GM23338 (cell line): ENCODE measurements at regions not wholly inside any gene's neighbourhood (a gene's known extent, or its start where the extent isn't known, plus 50 kb on each side); places are given as distances from the start of the nearest gene placed in this dataset.

Experiments
- ATAC-seq: fragments of 200-7000 bp; cut with Tn5 transposase; 3 replicates; pipeline ENCODE4 v1.9.1; 2020
- DNase-seq: peaks from one replicate; pipeline ENCODE4 v3.0.0-alpha.2; 2015; ENCODE audit warnings: low spot score
- H2AFZ ChIP-seq: fragments of 200-600 bp; sonication (generic); 2 replicates; pipeline ENCODE4 v1.8.0; 2016; ENCODE audit warnings: antibody characterized with exemption, mild to moderate bottlenecking, moderate library complexity
- H3F3A ChIP-seq: fragments of 200-600 bp; sonication (generic); replicated peaks from 2 replicates; pipeline ENCODE4 v1.8.0; 2017; ENCODE audit warnings: antibody characterized with exemption, mixed run types, low read depth
- H3K27ac ChIP-seq: fragments of 200-600 bp; sonication (generic); 2 replicates; pipeline ENCODE4 v1.6.1; 2016; ENCODE audit warnings: low read depth
- H3K27me3 ChIP-seq: fragments of 200-600 bp; sonication (generic); 2 replicates; pipeline ENCODE4 v1.8.0; 2016; ENCODE audit warnings: mild to moderate bottlenecking, mixed run types, moderate library complexity; ENCODE audit not compliant: insufficient read depth
- H3K36me3 ChIP-seq: fragments of 200-600 bp; sonication (generic); 2 replicates; pipeline ENCODE4 v1.8.0; 2016; ENCODE audit warnings: mild to moderate bottlenecking; ENCODE audit not compliant: insufficient read depth
- H3K4me1 ChIP-seq: fragments of 200-600 bp; sonication (generic); 2 replicates; pipeline ENCODE4 v1.8.0; 2016; ENCODE audit warnings: mild to moderate bottlenecking, moderate library complexity; ENCODE audit not compliant: insufficient read depth
- H3K4me2 ChIP-seq: fragments of 200-600 bp; sonication (generic); 2 replicates; pipeline ENCODE4 v1.7.1; 2017; ENCODE audit warnings: mixed run types
- H3K4me3 ChIP-seq: fragments of 200-600 bp; sonication (generic); 2 replicates; pipeline ENCODE4 v1.6.1; 2016; ENCODE audit warnings: mixed run types
- H3K79me2 ChIP-seq: fragments of 200-600 bp; sonication (generic); replicated peaks from 2 replicates; pipeline ENCODE4 v1.8.0; 2017; ENCODE audit warnings: mild to moderate bottlenecking; ENCODE audit not compliant: insufficient read depth
- H3K9me2 ChIP-seq: fragments of 200-600 bp; sonication (generic); 2 replicates; pipeline ENCODE4 v1.8.0; 2017; ENCODE audit not compliant: insufficient read depth
- H4K20me1 ChIP-seq: fragments of 200-600 bp; sonication (generic); replicated peaks from 2 replicates; pipeline ENCODE4 v1.8.0; 2017; ENCODE audit warnings: mild to moderate bottlenecking; ENCODE audit not compliant: insufficient read depth
- H3K27ac Mint-ChIP-seq: 2 replicates; pipeline ENCODE4 v1.8.0; 2020; ENCODE audit warnings: inconsistent platforms, mild to moderate bottlenecking, moderate library complexity, mixed read lengths
- H3K27me3 Mint-ChIP-seq: 3 replicates; pipeline ENCODE4 v1.8.0; 2022; ENCODE audit warnings: low read depth, mild to moderate bottlenecking, moderate library complexity, mixed read lengths, inconsistent platforms; ENCODE audit not compliant: insufficient read depth, poor library complexity
- H3K36me3 Mint-ChIP-seq: 3 replicates; pipeline ENCODE4 v1.8.0; 2021; ENCODE audit warnings: low read depth, mild to moderate bottlenecking, inconsistent platforms, moderate library complexity, mixed read lengths
- H3K4me1 Mint-ChIP-seq: 3 replicates; pipeline ENCODE4 v1.8.0; 2020; ENCODE audit warnings: mild to moderate bottlenecking, inconsistent platforms, mixed read lengths
- H3K4me3 Mint-ChIP-seq: 3 replicates; pipeline ENCODE4 v1.8.0; 2021; ENCODE audit warnings: moderate library complexity, mild to moderate bottlenecking, inconsistent platforms, mixed read lengths
- H3K9me3 Mint-ChIP-seq: 3 replicates; pipeline ENCODE4 v1.8.0; 2020; ENCODE audit warnings: moderate library complexity, mild to moderate bottlenecking, inconsistent platforms, mixed read lengths
- CREB1 ChIP-seq: fragments of 250-450 bp; sonication (Bioruptor Pico); IDR thresholded peaks from 2 replicates; pipeline ENCODE4 v1.5.0; 2020; ENCODE audit warnings: low read depth, mild to moderate bottlenecking, moderate library complexity
- EZH2 ChIP-seq: fragments of 200-600 bp; sonication (generic); IDR thresholded peaks from one replicate; pipeline ENCODE4 v1.8.0; 2017; ENCODE audit warnings: antibody characterized with exemption, mild to moderate bottlenecking, low read depth; ENCODE audit not compliant: unreplicated experiment
- EZH2phosphoT487 ChIP-seq: fragments of 200-600 bp; sonication (generic); IDR thresholded peaks from one replicate; pipeline ENCODE4 v1.8.1; 2018; ENCODE audit warnings: antibody characterized with exemption; ENCODE audit not compliant: unreplicated experiment
- JUNB ChIP-seq: IDR thresholded peaks from one replicate; pipeline ENCODE4 v1.6.1; 2016; ENCODE audit warnings: antibody characterized with exemption; ENCODE audit not compliant: unreplicated experiment
- NANOG ChIP-seq: IDR thresholded peaks from 2 replicates; pipeline ENCODE4 v1.6.1; 2016; ENCODE audit warnings: antibody characterized with exemption, borderline replicate concordance
- POLR2AphosphoS5 ChIP-seq: IDR thresholded peaks from 2 replicates; pipeline ENCODE4 v1.6.1; 2016; ENCODE audit warnings: antibody characterized with exemption, low read depth
- STAT1 ChIP-seq: IDR thresholded peaks from one replicate; pipeline ENCODE4 v1.6.1; 2016; ENCODE audit warnings: antibody characterized with exemption; ENCODE audit not compliant: unreplicated experiment
- ZNF114 ChIP-seq: fragments of 250-450 bp; sonication (Bioruptor Pico); IDR thresholded peaks from 2 replicates; pipeline ENCODE4 v1.5.0; 2020; ENCODE audit warnings: mild to moderate bottlenecking, moderate library complexity
- ZNF331 ChIP-seq: fragments of 250-450 bp; sonication (Bioruptor Pico); IDR thresholded peaks from 2 replicates; pipeline ENCODE4 v1.5.0; 2020; ENCODE audit warnings: low read depth, mild to moderate bottlenecking, moderate library complexity
- TF ChIP-seq, protein P1 (sequence below), 2 experiments: fragments of 200-600 bp in 1 of 2; sonication (generic) in 1 of 2; conservative IDR thresholded peaks; 2 replicates each; pipeline versions ENCODE4 v1.5.1 to v1.6.1; 2016 to 2017; ENCODE audit warnings: antibody characterized with exemption in 2 of 2, low read depth in 2 of 2, mild to moderate bottlenecking in 2 of 2, moderate library complexity in 1 of 2
- TF ChIP-seq, protein P2 (sequence below): fragments of 250-450 bp; sonication (Bioruptor Pico); IDR thresholded peaks from 2 replicates; pipeline ENCODE4 v1.5.0; 2020; ENCODE audit warnings: mild to moderate bottlenecking, moderate library complexity
- TF ChIP-seq, protein P3 (sequence below): IDR thresholded peaks from one replicate; pipeline ENCODE4 v1.6.1; 2018; ENCODE audit warnings: antibody characterized with exemption; ENCODE audit not compliant: unreplicated experiment
- TF ChIP-seq, protein P4 (sequence below): IDR thresholded peaks from 2 replicates; pipeline ENCODE4 v1.6.1; 2016; ENCODE audit warnings: antibody characterized with exemption

DNA sequence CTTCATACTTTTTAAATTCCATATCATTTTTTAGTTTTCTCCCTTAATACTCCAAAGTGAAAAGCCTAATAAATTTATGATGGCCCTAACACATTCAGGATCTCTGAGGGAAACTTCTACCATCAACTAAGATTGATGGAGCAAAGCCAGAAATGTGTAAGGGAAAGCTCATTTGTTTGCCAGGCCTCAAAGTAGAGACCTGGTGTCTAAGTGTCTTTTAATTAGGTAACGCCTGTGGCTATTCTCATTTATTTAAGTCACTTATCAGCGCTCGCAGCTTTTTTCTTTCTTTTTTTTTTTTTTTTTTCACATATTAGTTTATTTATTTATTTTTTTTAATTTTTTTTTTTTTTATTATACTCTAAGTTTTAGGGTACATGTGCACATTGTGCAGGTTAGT lies 242.4 kb downstream of the TMA16 start:
- Mint-ChIP-seq H3K36me3 (no peaks in the 10 kb centered on the region), H3K4me1 (no peaks in the 10 kb centered on the region), H3K4me3 (no peak overlapping the region), H3K9me3 (peaks cover 6% of the 10 kb centered on the region; the same call in 2 of the 3 replicates), H3K27me3 (no peaks in the 10 kb centered on the region), H3K27ac (no peak overlapping the region)
- no peak overlapping the region for H3K27ac ChIP-seq
- TF ChIP-seq STAT1 (no peak), ZNF331 (CRISPR knock-in tag) (no peak), EZH2phosphoT487 (no peak), EZH2 (no peak), NANOG (no peak), POLR2AphosphoS5 (no peak), CREB1 (no peak), ZNF114 (CRISPR knock-in tag) (no peak), JUNB (no peak)
- TF ChIP-seq, protein P1, sequence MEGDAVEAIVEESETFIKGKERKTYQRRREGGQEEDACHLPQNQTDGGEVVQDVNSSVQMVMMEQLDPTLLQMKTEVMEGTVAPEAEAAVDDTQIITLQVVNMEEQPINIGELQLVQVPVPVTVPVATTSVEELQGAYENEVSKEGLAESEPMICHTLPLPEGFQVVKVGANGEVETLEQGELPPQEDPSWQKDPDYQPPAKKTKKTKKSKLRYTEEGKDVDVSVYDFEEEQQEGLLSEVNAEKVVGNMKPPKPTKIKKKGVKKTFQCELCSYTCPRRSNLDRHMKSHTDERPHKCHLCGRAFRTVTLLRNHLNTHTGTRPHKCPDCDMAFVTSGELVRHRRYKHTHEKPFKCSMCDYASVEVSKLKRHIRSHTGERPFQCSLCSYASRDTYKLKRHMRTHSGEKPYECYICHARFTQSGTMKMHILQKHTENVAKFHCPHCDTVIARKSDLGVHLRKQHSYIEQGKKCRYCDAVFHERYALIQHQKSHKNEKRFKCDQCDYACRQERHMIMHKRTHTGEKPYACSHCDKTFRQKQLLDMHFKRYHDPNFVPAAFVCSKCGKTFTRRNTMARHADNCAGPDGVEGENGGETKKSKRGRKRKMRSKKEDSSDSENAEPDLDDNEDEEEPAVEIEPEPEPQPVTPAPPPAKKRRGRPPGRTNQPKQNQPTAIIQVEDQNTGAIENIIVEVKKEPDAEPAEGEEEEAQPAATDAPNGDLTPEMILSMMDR (conservative IDR thresholded peaks at IDR 0.05; ENCODE audit: low read depth in 2 of 2): no peak
- TF ChIP-seq, protein P2, sequence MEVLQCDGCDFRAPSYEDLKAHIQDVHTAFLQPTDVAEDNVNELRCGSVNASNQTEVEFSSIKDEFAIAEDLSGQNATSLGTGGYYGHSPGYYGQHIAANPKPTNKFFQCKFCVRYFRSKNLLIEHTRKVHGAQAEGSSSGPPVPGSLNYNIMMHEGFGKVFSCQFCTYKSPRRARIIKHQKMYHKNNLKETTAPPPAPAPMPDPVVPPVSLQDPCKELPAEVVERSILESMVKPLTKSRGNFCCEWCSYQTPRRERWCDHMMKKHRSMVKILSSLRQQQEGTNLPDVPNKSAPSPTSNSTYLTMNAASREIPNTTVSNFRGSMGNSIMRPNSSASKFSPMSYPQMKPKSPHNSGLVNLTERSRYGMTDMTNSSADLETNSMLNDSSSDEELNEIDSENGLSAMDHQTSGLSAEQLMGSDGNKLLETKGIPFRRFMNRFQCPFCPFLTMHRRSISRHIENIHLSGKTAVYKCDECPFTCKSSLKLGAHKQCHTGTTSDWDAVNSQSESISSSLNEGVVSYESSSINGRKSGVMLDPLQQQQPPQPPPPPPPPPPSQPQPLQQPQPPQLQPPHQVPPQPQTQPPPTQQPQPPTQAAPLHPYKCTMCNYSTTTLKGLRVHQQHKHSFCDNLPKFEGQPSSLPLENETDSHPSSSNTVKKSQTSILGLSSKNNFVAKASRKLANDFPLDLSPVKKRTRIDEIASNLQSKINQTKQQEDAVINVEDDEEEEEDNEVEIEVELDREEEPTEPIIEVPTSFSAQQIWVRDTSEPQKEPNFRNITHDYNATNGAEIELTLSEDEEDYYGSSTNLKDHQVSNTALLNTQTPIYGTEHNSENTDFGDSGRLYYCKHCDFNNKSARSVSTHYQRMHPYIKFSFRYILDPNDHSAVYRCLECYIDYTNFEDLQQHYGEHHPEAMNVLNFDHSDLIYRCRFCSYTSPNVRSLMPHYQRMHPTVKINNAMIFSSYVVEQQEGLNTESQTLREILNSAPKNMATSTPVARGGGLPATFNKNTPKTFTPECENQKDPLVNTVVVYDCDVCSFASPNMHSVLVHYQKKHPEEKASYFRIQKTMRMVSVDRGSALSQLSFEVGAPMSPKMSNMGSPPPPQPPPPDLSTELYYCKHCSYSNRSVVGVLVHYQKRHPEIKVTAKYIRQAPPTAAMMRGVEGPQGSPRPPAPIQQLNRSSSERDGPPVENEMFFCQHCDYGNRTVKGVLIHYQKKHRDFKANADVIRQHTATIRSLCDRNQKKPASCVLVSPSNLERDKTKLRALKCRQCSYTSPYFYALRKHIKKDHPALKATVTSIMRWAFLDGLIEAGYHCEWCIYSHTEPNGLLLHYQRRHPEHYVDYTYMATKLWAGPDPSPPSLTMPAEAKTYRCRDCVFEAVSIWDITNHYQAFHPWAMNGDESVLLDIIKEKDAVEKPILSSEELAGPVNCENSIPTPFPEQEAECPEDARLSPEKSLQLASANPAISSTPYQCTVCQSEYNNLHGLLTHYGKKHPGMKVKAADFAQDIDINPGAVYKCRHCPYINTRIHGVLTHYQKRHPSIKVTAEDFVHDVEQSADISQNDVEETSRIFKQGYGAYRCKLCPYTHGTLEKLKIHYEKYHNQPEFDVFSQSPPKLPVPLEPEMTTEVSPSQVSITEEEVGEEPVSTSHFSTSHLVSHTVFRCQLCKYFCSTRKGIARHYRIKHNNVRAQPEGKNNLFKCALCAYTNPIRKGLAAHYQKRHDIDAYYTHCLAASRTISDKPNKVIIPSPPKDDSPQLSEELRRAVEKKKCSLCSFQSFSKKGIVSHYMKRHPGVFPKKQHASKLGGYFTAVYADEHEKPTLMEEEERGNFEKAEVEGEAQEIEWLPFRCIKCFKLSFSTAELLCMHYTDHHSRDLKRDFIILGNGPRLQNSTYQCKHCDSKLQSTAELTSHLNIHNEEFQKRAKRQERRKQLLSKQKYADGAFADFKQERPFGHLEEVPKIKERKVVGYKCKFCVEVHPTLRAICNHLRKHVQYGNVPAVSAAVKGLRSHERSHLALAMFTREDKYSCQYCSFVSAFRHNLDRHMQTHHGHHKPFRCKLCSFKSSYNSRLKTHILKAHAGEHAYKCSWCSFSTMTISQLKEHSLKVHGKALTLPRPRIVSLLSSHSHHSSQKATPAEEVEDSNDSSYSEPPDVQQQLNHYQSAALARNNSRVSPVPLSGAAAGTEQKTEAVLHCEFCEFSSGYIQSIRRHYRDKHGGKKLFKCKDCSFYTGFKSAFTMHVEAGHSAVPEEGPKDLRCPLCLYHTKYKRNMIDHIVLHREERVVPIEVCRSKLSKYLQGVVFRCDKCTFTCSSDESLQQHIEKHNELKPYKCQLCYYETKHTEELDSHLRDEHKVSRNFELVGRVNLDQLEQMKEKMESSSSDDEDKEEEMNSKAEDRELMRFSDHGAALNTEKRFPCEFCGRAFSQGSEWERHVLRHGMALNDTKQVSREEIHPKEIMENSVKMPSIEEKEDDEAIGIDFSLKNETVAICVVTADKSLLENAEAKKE: no peak
- TF ChIP-seq, protein P3, sequence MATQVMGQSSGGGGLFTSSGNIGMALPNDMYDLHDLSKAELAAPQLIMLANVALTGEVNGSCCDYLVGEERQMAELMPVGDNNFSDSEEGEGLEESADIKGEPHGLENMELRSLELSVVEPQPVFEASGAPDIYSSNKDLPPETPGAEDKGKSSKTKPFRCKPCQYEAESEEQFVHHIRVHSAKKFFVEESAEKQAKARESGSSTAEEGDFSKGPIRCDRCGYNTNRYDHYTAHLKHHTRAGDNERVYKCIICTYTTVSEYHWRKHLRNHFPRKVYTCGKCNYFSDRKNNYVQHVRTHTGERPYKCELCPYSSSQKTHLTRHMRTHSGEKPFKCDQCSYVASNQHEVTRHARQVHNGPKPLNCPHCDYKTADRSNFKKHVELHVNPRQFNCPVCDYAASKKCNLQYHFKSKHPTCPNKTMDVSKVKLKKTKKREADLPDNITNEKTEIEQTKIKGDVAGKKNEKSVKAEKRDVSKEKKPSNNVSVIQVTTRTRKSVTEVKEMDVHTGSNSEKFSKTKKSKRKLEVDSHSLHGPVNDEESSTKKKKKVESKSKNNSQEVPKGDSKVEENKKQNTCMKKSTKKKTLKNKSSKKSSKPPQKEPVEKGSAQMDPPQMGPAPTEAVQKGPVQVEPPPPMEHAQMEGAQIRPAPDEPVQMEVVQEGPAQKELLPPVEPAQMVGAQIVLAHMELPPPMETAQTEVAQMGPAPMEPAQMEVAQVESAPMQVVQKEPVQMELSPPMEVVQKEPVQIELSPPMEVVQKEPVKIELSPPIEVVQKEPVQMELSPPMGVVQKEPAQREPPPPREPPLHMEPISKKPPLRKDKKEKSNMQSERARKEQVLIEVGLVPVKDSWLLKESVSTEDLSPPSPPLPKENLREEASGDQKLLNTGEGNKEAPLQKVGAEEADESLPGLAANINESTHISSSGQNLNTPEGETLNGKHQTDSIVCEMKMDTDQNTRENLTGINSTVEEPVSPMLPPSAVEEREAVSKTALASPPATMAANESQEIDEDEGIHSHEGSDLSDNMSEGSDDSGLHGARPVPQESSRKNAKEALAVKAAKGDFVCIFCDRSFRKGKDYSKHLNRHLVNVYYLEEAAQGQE: no peak
- TF ChIP-seq, protein P4, sequence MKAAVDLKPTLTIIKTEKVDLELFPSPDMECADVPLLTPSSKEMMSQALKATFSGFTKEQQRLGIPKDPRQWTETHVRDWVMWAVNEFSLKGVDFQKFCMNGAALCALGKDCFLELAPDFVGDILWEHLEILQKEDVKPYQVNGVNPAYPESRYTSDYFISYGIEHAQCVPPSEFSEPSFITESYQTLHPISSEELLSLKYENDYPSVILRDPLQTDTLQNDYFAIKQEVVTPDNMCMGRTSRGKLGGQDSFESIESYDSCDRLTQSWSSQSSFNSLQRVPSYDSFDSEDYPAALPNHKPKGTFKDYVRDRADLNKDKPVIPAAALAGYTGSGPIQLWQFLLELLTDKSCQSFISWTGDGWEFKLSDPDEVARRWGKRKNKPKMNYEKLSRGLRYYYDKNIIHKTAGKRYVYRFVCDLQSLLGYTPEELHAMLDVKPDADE: no peak
- H3K4me1 ChIP-seq: no peaks in the 10 kb centered on the region
- H3K9me2 ChIP-seq: no peaks in the 10 kb centered on the region
- no peak overlapping the region for H3K4me2 ChIP-seq
- no peaks in the 10 kb centered on the region for H3K36me3 ChIP-seq
- H2AFZ ChIP-seq: no peak overlapping the region
- DNase-seq (no peak), ATAC-seq (no peak)
- H3F3A ChIP-seq: no peaks in the 10 kb centered on the region
- H4K20me1 ChIP-seq: no peaks in the 10 kb centered on the region
- no peaks in the 10 kb centered on the region for H3K27me3 ChIP-seq
- no peaks in the 10 kb centered on the region for H3K79me2 ChIP-seq
- no peak overlapping the region for H3K4me3 ChIP-seq
